Neural cell (in vitro differentiated cells): ENCODE measurements at regions not wholly inside any gene's neighbourhood (a gene's known extent, or its start where the extent isn't known, plus 50 kb on each side); places are given as distances from the start of the nearest gene placed in this dataset.
"Not testable (repeated sequence)": the region's sequence is repeated elsewhere in the genome, so short reads cannot be mapped to it uniquely, and the experiment has no call there.

ENCODE experiments used
- H2AFZ ChIP-seq: fragments of 200-600, 300-800 bp; sonication (generic), shearing (Covaris generic); 2 replicates; pipeline ENCODE4 v1.6.0; 2014; ENCODE audit warnings: low read depth, mild to moderate bottlenecking, antibody characterized with exemption, low read length, moderate library complexity
- H3F3A ChIP-seq: fragments of 200-600 bp; shearing (Covaris generic); 2 replicates; pipeline ENCODE4 v1.6.1; 2016; ENCODE audit warnings: mild to moderate bottlenecking, moderate library complexity, mixed read lengths, antibody characterized with exemption, low read length; ENCODE audit not compliant: insufficient read depth, poor library complexity, severe bottlenecking
- H3K27ac ChIP-seq: fragments of 200-600, 300-800 bp; sonication (generic), shearing (Covaris generic); 2 replicates; pipeline ENCODE4 v1.5.1; 2014; ENCODE audit warnings: mild to moderate bottlenecking, low read length, moderate library complexity
- H3K27me3 ChIP-seq: fragments of 300-800, 200-600 bp; sonication (generic), shearing (Covaris generic); 2 replicates; pipeline ENCODE4 v1.6.0; 2014; ENCODE audit warnings: mild to moderate bottlenecking, low read depth, low read length, moderate library complexity; ENCODE audit not compliant: insufficient read depth
- H3K36me3 ChIP-seq: fragments of 300-800, 200-600 bp; sonication (generic), shearing (Covaris generic); 2 replicates; pipeline ENCODE4 v1.5.1; 2014; ENCODE audit warnings: mild to moderate bottlenecking, antibody characterized with exemption, low read length, moderate library complexity; ENCODE audit not compliant: insufficient read depth
- H3K4me2 ChIP-seq: fragments of 300-800, 200-600 bp; sonication (generic), shearing (Covaris generic); 2 replicates; pipeline ENCODE4 v1.6.0; 2014; ENCODE audit warnings: mild to moderate bottlenecking, low read length
- H3K4me3 ChIP-seq: fragments of 300-800, 200-600 bp; sonication (generic), shearing (Covaris generic); 2 replicates; pipeline ENCODE4 v1.5.1; 2014; ENCODE audit warnings: mild to moderate bottlenecking, low read length, moderate library complexity
- H3K79me2 ChIP-seq: fragments of 200-600 bp; shearing (Covaris generic); replicated peaks from 2 replicates; pipeline ENCODE4 v1.6.0; 2014; ENCODE audit warnings: mild to moderate bottlenecking, low read length, moderate library complexity; ENCODE audit not compliant: insufficient read depth
- H3K9ac ChIP-seq: fragments of 300-800, 200-600 bp; sonication (generic), shearing (Covaris generic); 2 replicates; pipeline ENCODE4 v1.6.1; 2016; ENCODE audit warnings: mild to moderate bottlenecking, low read length, mixed read lengths
- H3K9me2 ChIP-seq: fragments of 200-600 bp; shearing (Covaris generic); 2 replicates; pipeline ENCODE4 v1.6.1; 2016; ENCODE audit warnings: mild to moderate bottlenecking, low read length, mixed read lengths; ENCODE audit not compliant: insufficient read depth
- H3K9me3 ChIP-seq: fragments of 200-600, 300-800 bp; sonication (generic), shearing (Covaris generic); 2 replicates; pipeline ENCODE4 v1.6.1; 2016; ENCODE audit warnings: mild to moderate bottlenecking, mixed run types, low read length, moderate library complexity, mixed read lengths
- H4K20me1 ChIP-seq: fragments of 200-600 bp; shearing (Covaris generic); 2 replicates; pipeline ENCODE4 v1.6.1; 2016; ENCODE audit warnings: mild to moderate bottlenecking, mixed run types; ENCODE audit not compliant: insufficient read depth
- EP300 ChIP-seq: fragments of 450-650 bp; conservative IDR thresholded peaks from 2 replicates; pipeline ENCODE4 v1.6.1; 2014; ENCODE audit warnings: antibody characterized with exemption, mild to moderate bottlenecking, moderate library complexity; ENCODE audit not compliant: poor library complexity, severe bottlenecking
- EZH2 ChIP-seq: fragments of 200-600, 300-800 bp; shearing (Covaris generic), sonication (generic); IDR thresholded peaks from 2 replicates; pipeline ENCODE4 v1.6.1; 2014; ENCODE audit warnings: antibody characterized with exemption, low read length, borderline replicate concordance, mild to moderate bottlenecking; ENCODE audit not compliant: insufficient read depth, poor library complexity, severe bottlenecking
- MXI1 ChIP-seq: fragments of 450-650 bp; conservative IDR thresholded peaks from 2 replicates; pipeline ENCODE4 v1.6.1; 2014; ENCODE audit warnings: antibody characterized with exemption, mild to moderate bottlenecking; ENCODE audit not compliant: poor library complexity, severe bottlenecking
- POLR2AphosphoS5 ChIP-seq: IDR thresholded peaks from 2 replicates; pipeline ENCODE4 v1.6.1; 2012
- RAD21 ChIP-seq: fragments of 450-650 bp; conservative IDR thresholded peaks from 2 replicates; pipeline ENCODE4 v1.6.1; 2014; ENCODE audit warnings: antibody characterized with exemption, mild to moderate bottlenecking, moderate library complexity
- SMC3 ChIP-seq: fragments of 450-650 bp; conservative IDR thresholded peaks from 2 replicates; pipeline ENCODE4 v1.6.1; 2014; ENCODE audit warnings: antibody characterized with exemption, mild to moderate bottlenecking, moderate library complexity; ENCODE audit not compliant: poor library complexity
- TAF1 ChIP-seq: IDR thresholded peaks from 2 replicates; pipeline ENCODE4 v1.6.1; 2012; ENCODE audit warnings: low read depth
- TF ChIP-seq, protein P1 (sequence below): IDR thresholded peaks from 2 replicates; pipeline ENCODE4 v1.6.1; 2012; ENCODE audit warnings: borderline replicate concordance
- TF ChIP-seq, protein P2 (sequence below): fragments of 450-650 bp; IDR thresholded peaks from 2 replicates; pipeline ENCODE4 v1.5.1; 2014; ENCODE audit warnings: antibody characterized with exemption, mild to moderate bottlenecking, moderate library complexity; ENCODE audit not compliant: poor library complexity, severe bottlenecking

DNA sequence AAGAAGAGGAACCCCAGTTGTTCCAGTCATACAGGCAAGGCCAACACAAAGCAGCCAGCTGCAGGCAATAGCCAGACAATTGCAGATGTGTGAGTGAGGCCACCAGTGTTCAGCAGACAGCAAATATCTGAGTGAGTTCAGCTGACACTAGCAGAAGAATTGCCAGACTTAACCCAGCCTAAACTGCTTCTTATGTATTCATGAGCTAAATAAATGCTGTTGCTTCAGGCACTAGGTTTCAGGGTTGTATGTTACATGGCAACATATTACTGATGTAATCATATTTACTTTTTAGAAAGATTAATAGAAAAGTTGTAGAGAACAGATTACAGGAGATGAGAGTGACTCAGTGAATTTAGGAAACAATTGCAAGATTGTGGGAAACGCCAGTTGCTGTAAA lies 129.8 kb upstream of the CHODL start:
- no peak overlapping the region for H3K9ac ChIP-seq
- no peaks in the 10 kb centered on the region for H3K9me3 ChIP-seq
- no peak overlapping the region for H3K27ac ChIP-seq
- H3K4me3 ChIP-seq = no peak overlapping the region
- no peaks in the 10 kb centered on the region for H3K79me2 ChIP-seq
- H3F3A ChIP-seq = no peaks in the 10 kb centered on the region
- H3K27me3 ChIP-seq = no peaks in the 10 kb centered on the region
- no peaks in the 10 kb centered on the region for H3K9me2 ChIP-seq
- H4K20me1 ChIP-seq = no peaks in the 10 kb centered on the region
- TF ChIP-seq TAF1 (no peak), EZH2 (no peak), EP300 (no peak)
- TF ChIP-seq, protein P1, sequence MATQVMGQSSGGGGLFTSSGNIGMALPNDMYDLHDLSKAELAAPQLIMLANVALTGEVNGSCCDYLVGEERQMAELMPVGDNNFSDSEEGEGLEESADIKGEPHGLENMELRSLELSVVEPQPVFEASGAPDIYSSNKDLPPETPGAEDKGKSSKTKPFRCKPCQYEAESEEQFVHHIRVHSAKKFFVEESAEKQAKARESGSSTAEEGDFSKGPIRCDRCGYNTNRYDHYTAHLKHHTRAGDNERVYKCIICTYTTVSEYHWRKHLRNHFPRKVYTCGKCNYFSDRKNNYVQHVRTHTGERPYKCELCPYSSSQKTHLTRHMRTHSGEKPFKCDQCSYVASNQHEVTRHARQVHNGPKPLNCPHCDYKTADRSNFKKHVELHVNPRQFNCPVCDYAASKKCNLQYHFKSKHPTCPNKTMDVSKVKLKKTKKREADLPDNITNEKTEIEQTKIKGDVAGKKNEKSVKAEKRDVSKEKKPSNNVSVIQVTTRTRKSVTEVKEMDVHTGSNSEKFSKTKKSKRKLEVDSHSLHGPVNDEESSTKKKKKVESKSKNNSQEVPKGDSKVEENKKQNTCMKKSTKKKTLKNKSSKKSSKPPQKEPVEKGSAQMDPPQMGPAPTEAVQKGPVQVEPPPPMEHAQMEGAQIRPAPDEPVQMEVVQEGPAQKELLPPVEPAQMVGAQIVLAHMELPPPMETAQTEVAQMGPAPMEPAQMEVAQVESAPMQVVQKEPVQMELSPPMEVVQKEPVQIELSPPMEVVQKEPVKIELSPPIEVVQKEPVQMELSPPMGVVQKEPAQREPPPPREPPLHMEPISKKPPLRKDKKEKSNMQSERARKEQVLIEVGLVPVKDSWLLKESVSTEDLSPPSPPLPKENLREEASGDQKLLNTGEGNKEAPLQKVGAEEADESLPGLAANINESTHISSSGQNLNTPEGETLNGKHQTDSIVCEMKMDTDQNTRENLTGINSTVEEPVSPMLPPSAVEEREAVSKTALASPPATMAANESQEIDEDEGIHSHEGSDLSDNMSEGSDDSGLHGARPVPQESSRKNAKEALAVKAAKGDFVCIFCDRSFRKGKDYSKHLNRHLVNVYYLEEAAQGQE = no peak
- TF ChIP-seq, protein P2, sequence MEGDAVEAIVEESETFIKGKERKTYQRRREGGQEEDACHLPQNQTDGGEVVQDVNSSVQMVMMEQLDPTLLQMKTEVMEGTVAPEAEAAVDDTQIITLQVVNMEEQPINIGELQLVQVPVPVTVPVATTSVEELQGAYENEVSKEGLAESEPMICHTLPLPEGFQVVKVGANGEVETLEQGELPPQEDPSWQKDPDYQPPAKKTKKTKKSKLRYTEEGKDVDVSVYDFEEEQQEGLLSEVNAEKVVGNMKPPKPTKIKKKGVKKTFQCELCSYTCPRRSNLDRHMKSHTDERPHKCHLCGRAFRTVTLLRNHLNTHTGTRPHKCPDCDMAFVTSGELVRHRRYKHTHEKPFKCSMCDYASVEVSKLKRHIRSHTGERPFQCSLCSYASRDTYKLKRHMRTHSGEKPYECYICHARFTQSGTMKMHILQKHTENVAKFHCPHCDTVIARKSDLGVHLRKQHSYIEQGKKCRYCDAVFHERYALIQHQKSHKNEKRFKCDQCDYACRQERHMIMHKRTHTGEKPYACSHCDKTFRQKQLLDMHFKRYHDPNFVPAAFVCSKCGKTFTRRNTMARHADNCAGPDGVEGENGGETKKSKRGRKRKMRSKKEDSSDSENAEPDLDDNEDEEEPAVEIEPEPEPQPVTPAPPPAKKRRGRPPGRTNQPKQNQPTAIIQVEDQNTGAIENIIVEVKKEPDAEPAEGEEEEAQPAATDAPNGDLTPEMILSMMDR = no peak
- H2AFZ ChIP-seq = no peak overlapping the region
- no peak overlapping the region for H3K4me2 ChIP-seq
- H3K36me3 ChIP-seq = no peaks in the 10 kb centered on the region

DNA sequence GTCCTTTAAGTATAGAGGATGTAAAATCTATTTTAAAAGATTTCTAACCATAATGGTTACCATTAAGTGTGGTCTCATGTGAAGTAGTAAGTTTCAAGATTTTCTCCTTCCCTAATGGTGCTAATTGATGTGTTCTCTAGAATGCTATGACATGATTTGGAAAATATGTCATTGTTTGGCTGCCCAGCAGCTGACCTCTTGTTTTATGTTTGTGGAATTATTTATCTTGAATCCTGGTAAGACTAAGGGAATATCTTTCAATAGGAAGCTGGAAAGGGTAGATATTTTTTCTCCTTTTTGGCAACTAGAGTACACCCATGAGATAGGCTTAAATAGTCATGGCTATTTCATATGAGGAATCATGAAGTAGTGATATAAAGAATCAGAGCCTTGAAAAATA lies 139.8 kb upstream of the CHODL start:
- no peaks in the 10 kb centered on the region for H3K79me2 ChIP-seq
- no peak overlapping the region for H3K27ac ChIP-seq

DNA sequence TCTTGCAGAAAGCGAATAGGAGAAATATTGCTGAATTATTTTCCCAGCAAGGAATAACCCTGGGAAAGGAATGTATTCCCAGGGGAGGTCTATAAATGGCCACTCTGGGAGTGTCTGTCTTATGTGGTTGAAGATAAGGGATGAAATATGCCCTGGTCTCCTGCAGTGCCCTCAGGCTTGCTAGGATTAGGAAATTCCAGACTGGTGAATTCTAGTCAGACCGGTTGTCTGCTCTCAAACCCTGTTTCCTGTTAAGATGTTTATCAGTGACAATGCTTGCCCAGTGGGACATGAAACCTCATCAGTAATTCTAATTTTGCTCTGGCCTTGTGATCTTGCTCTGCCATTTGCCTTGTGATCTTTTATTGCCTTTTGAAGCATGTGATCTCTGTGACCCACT lies 148.2 kb upstream of the CHODL start:
- H3K36me3 ChIP-seq, H3K9ac ChIP-seq, H3K27ac ChIP-seq, H2AFZ ChIP-seq, H3K79me2 ChIP-seq, H3K4me2 ChIP-seq, H3F3A ChIP-seq, H3K4me3 ChIP-seq, H3K27me3 ChIP-seq, H3K9me3 ChIP-seq, H4K20me1 ChIP-seq, H3K9me2 ChIP-seq: not testable (repeated sequence)

More for the DNA sequence above, 139.8 kb upstream of the CHODL start:
- Histone ChIP-seq H4K20me1 (no peaks in the 10 kb centered on the region), H3K27me3 (no peaks in the 10 kb centered on the region), H3K9ac (no peak overlapping the region), H3K36me3 (no peaks in the 10 kb centered on the region), H3K4me2 (no peak overlapping the region), H3K9me3 (no peaks in the 10 kb centered on the region), H2AFZ (no peak overlapping the region), H3K4me3 (no peak overlapping the region), H3F3A (no peaks in the 10 kb centered on the region), H3K9me2 (no peaks in the 10 kb centered on the region)
- TF ChIP-seq, protein P1 = no peak
- TF ChIP-seq RAD21 (no peak), EZH2 (no peak), MXI1 (no peak), EP300 (no peak), SMC3 (no peak), TAF1 (no peak), POLR2AphosphoS5 (no peak)
- TF ChIP-seq, protein P2 = no peak
